Fibroblast of mammary gland (primary cell): ENCODE measurements at regions not wholly inside any gene's neighbourhood (a gene's known extent, or its start where the extent isn't known, plus 50 kb on each side); places are given as distances from the start of the nearest gene placed in this dataset.

Experiments
- DNase-seq: peaks from one replicate; pipeline ENCODE4 v3.0.0-alpha.2; 2010; ENCODE audit warnings: low read depth
- H3K4me3 ChIP-seq: 2 replicates; pipeline ENCODE4 v1.5.1; 2011; ENCODE audit warnings: low read depth, mild to moderate bottlenecking, low read length, moderate library complexity; ENCODE audit not compliant: control insufficient read depth
- CTCF ChIP-seq: conservative IDR thresholded peaks from 2 replicates; pipeline ENCODE4 v1.5.1; 2011; ENCODE audit warnings: low read depth, low read length, inconsistent platforms; ENCODE audit not compliant: control insufficient read depth, insufficient read depth

DNA sequence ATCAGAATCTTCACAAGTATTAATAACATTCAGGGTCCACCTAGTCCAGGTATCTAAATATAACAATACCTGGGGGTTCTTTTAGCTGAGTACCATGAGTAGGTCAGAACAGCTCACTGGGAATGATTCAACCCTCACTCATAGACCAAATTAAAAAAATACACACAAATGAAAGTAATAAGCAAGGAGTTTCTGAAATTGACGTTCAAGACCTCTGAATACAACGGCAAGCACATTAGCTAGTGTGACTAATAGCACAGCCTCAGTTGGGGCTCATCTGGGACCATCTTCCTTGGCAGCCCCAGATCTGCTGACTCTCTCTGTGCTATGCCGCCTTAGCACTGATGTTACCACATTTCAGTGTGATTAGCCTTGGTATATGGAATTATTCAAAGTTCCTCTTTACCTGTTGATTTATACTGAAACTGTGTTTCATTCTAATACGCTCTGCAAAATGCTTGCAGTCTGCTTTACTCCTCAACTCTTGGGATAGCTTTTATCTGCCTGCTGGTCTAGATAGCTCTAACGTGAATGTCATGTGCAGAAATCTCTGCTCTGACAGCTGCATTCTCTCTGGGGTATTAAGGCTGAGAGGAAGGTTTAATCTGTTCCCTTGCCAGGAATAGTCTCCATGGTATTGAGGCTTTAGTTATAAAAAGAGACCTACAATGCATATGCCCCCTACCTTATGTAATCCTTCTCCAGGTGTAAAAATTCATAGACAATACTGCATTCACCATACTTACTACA lies 153.3 kb downstream of the METTL4 start:
- no peak for TF ChIP-seq CTCF
- peak; percentile 83 for DNase-seq
- no peak overlapping the region for H3K4me3 ChIP-seq

DNA sequence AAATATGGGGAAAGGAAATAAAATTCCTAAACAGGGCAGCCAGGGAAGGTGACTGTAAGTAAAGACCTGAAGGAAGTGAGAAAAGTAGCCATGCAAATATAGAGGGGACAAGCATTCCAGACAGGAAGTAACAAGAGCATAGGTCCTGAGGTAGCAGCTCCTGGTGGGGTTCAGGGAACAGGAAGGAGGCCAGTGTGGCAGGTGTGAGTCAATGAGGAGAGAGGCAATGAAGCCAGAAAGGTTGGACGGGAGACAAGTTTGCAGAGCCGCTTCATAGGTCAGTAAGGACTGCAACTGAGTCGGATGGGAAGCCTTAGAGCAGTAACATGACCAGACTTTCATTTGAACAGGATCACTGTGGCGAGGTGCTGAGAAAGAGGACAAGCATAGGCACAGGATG lies 150.9 kb downstream of the METTL4 start:
- no peak overlapping the region for H3K4me3 ChIP-seq
- TF ChIP-seq CTCF: no peak

GRCh38 chr18:2423761-2424160 lies 147.5 kb downstream of the METTL4 start:
- no peak for TF ChIP-seq CTCF
- no peak overlapping the region for H3K4me3 ChIP-seq
- no peak for DNase-seq

More for the DNA sequence above, 150.9 kb downstream of the METTL4 start:
- no peak for DNase-seq

GRCh38 chr18:2424420-2424819 lies 146.9 kb downstream of the METTL4 start:
- no peak overlapping the region for H3K4me3 ChIP-seq
- DNase-seq: no peak
- no peak for TF ChIP-seq CTCF

DNA sequence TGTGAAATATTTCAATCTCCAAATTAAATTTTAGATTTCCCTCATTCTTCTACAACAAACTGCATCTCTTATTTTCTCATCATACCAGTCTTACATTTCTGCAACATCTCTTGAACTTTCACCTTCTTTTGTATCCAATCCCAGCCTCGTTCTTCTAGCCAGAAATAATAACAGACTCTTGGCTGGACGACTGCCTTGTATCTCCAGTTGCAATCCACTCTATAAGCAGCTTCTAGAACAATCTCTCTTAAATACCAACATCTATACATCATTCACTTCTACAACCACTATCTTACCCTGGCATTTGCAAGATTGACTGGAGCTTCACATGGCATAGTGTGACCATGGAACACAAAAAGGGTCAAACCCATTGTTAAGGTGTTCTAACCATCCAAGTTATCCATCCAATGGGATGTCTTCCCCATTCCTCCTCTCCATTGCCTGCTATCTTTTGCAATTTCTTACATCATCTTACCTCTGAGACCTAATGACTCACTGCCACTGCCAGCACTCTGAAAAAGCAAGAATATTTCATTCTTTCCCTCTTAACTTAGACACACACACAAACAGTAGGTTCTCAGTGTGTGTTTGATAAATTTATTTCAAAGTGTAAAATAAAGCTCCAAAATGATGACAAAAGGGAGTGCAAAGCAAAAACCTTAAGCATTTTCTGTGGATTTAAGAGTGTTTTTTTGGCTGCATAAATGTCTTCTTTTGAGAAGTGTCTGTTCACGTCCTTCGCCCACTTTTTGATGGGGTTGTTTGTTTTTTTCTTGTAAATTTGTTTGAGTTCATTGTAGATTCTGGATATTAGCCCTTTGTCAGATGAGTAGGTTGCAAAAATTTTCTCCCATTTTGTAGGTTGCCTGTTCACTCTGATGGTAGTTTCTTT lies 145.6 kb downstream of the METTL4 start:
- no peak for TF ChIP-seq CTCF
- H3K4me3 ChIP-seq: no peak overlapping the region
- peak; percentile 29 for DNase-seq

DNA sequence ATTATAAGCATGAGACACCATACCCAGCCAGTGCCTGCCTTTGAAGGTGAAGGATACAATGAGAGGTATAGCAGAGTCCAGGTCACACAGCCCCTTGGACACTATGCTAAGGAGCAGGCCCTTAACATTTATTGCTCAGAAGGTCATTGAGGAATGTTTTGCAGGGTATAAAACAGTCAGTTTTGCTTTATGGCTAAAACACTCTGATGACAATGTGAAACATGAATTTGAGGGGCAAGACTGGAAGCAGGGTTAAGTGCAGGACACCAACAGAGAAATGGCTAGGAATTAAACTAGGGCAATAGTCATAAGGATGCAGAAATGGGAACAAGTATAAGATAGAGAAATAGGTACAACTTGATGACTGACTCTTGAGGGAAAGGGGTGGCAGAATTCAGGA lies 141.1 kb downstream of the METTL4 start:
- no peak for TF ChIP-seq CTCF
- no peak overlapping the region for H3K4me3 ChIP-seq
- no peak for DNase-seq
